T-helper 17 cell (primary cell): ENCODE measurements at regions not wholly inside any gene's neighbourhood (a gene's known extent, or its start where the extent isn't known, plus 50 kb on each side); places are given as distances from the start of the nearest gene placed in this dataset.

Experiments
- ATAC-seq: fragments of 150-1000 bp; cut with Tn5 transposase; 2 replicates; pipeline ENCODE4 v1.10.0; 2021; ENCODE audit warnings: mild to moderate bottlenecking, moderate library complexity
- DNase-seq, 3 donors: peaks; one replicate each; pipeline versions ENCODE4 v3.0.0 to v3.0.0-alpha.2; 2020 to 2021
- H3K9me3 ChIP-seq: one replicate; pipeline ENCODE4 v1.7.0; 2013; ENCODE audit warnings: low read length, mild to moderate bottlenecking; ENCODE audit not compliant: control insufficient read depth, poor library complexity, severe bottlenecking
- H3K27ac Mint-ChIP-seq: one replicate; pipeline ENCODE4 v1.8.0; 2022; ENCODE audit warnings: mild to moderate bottlenecking, moderate library complexity, mixed read lengths
- H3K27me3 Mint-ChIP-seq: one replicate; pipeline ENCODE4 v1.8.0; 2022; ENCODE audit warnings: mixed read lengths
- H3K36me3 Mint-ChIP-seq: one replicate; pipeline ENCODE4 v1.8.0; 2022; ENCODE audit warnings: low read depth, mixed read lengths
- H3K4me1 Mint-ChIP-seq: one replicate; pipeline ENCODE4 v1.8.0; 2022; ENCODE audit warnings: mild to moderate bottlenecking, mixed read lengths
- H3K4me3 Mint-ChIP-seq: one replicate; pipeline ENCODE4 v1.8.0; 2022; ENCODE audit warnings: mild to moderate bottlenecking, moderate library complexity, mixed read lengths

DNA sequence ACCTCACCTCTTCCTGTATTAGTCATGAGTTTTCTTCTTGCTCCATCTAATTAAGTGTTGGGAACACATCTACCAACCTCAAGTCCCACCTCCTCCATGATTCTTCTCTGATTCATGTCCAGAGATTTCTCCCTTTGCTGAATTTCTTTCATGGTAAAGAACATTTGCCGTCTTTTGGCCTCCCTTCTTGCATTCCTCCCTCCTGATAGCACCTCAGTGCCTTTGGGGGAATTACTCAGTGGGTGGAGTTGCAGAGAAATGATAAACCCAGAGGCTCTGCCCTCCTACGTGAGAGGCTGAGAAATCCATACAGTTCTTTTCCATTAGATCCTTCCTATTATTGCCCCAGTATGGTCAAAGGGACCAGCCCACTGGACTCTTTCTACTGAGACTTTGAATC, 651.9 kb downstream of the SLC4A3 start:
- Mint-ChIP-seq H3K36me3 (no peaks in the 10 kb centered on the region), H3K4me3 (no peak overlapping the region), H3K4me1 (no peaks in the 10 kb centered on the region), H3K27me3 (no peaks in the 10 kb centered on the region), H3K27ac (no peak overlapping the region)
- DNase-seq (no peak), ATAC-seq (no peak)
- no peaks in the 10 kb centered on the region for H3K9me3 ChIP-seq

DNA sequence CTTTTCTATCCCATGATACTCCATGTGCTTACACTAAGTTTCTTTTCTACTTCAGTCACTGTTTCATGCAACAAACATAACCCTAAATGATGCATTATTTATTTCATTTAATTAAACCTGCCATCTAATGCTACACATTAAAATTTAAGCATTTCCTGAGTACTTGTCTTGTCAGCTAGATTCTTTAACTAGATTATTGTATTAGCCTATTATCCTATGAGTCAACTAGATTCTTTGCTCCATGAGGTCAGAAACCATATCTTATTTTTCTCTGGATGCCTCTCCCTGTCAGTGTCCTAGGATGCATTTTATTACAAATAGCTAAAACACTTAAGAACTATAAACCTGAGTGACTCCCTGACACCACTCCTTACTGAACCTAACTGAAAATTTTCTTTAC, 652.4 kb downstream of the SLC4A3 start:
- Mint-ChIP-seq H3K4me3 (no peak overlapping the region), H3K27ac (no peak overlapping the region), H3K36me3 (no peaks in the 10 kb centered on the region), H3K27me3 (no peaks in the 10 kb centered on the region), H3K4me1 (no peaks in the 10 kb centered on the region)
- ATAC-seq (no peak), DNase-seq (no peak)
- H3K9me3 ChIP-seq: no peaks in the 10 kb centered on the region

DNA sequence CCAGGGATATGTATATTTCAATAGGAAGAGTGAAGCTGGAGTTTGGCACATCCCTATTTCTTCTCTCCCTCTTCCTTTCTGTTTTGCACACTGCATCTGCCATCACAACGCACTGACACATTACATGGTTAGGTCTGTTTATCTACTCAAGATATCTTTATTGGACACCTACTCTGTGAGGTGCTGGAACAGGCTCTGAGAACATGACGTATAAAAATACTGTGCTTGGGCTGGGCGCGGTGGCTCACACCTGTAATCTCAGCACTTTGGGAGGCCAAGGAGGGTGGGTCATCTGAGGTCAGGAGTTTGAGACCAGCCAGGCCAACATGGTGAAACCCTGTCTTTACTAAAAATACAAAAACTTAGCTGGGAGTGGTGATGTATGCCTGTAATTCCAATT, 653.3 kb downstream of the SLC4A3 start:
- no peaks in the 10 kb centered on the region for H3K4me1 Mint-ChIP-seq
- no peak overlapping the region for H3K27ac Mint-ChIP-seq
- no peaks in the 10 kb centered on the region for H3K36me3 Mint-ChIP-seq
- H3K27me3 Mint-ChIP-seq: no peaks in the 10 kb centered on the region
- no peak overlapping the region for H3K4me3 Mint-ChIP-seq
- ATAC-seq (no peak), DNase-seq (no peak)
- no peaks in the 10 kb centered on the region for H3K9me3 ChIP-seq

DNA sequence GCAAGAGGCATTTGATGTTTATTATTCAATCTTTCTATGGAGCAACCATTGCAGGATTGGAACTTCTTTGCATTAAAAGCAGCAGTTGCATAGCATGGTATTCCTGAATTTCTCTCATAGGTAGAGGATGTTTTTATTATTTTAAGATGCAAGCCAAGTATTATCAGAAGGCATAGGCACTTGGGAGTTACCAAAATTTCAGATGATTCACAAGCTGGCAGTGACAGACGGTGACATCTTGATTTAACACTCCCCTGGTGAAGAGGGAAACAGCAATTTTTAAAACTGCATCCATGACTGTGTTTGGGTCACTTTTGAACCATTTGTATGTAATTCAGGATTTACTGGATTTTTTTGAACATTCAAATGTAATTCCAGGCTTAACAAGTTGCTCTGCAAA, 654.3 kb downstream of the SLC4A3 start:
- Mint-ChIP-seq H3K4me1 (no peaks in the 10 kb centered on the region), H3K4me3 (no peak overlapping the region), H3K27me3 (no peaks in the 10 kb centered on the region), H3K27ac (no peak overlapping the region), H3K36me3 (no peaks in the 10 kb centered on the region)
- ATAC-seq: no peak
- no peaks in the 10 kb centered on the region for H3K9me3 ChIP-seq
- no peak for DNase-seq

DNA sequence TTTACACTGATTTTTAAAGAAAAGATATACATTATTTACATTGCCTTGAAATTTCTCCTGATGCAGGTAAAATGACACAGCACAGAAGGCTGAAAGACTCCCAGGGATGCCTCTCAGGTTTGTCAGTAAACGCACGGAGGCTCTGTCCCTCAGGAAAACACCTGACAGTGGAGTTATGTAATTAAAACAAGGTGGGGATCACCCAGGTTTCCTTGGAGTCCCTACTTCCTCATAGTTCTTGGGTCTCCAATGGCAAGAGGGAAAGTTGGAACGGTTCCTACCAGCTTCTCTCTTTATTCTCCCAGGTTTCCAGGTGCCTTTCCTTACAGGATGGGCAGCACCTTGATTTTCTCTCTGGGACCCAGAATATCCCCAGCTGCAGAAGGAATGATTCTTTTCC, 654.8 kb downstream of the SLC4A3 start:
- Mint-ChIP-seq H3K4me1 (no peaks in the 10 kb centered on the region), H3K27me3 (no peaks in the 10 kb centered on the region), H3K4me3 (no peak overlapping the region), H3K27ac (no peak overlapping the region), H3K36me3 (no peaks in the 10 kb centered on the region)
- DNase-seq: no peak
- ATAC-seq: no peak
- H3K9me3 ChIP-seq: no peaks in the 10 kb centered on the region

DNA sequence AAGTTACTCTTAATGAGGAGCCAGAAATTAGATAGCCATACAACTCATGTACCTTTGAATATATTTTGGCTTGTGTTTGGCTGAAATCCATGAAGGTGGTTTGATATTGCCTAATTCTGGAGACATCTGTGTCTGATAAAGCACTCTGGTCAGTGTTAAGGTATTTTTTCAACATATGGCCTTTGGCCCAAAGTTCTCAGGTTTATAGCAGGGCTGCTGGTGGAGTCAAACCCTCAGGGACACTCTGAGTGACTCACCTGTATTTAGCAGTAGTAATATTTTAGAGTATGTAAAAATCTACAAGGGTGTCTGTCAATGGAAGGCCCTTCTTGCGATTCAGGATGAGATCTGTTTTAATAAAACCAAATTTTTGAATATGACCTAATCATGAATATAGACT, 666.5 kb downstream of the SLC4A3 start:
- H3K36me3 Mint-ChIP-seq: no peaks in the 10 kb centered on the region
- H3K4me1 Mint-ChIP-seq: no peaks in the 10 kb centered on the region
- no peaks in the 10 kb centered on the region for H3K9me3 ChIP-seq
- no peaks in the 10 kb centered on the region for H3K27me3 Mint-ChIP-seq
- no peak overlapping the region for H3K4me3 Mint-ChIP-seq
- no peak overlapping the region for H3K27ac Mint-ChIP-seq
- ATAC-seq (no peak), DNase-seq (no peak)

DNA sequence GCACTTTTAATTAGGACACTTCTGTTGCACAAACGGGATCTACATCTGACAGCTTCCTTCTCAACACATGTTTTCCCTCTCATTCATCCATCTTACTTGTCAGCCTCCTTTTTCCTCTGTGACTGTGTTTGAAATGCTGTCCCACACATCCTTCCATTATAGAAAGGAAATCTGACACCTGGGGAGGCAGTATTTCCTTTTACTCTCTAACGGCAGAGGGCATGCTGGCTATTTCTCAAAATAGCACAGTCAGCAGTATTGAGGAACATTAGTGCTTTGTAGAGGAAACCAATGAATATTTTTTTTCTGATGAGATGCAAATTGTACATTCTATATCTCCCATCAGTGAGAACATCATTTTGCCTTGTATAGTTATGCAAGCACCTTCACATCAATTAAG, 668.7 kb downstream of the SLC4A3 start:
- ATAC-seq (no peak), DNase-seq (no peak)
- no peaks in the 10 kb centered on the region for H3K27me3 Mint-ChIP-seq
- H3K36me3 Mint-ChIP-seq: no peaks in the 10 kb centered on the region
- no peak overlapping the region for H3K27ac Mint-ChIP-seq
- H3K9me3 ChIP-seq: no peaks in the 10 kb centered on the region
- H3K4me1 Mint-ChIP-seq: no peaks in the 10 kb centered on the region
- no peak overlapping the region for H3K4me3 Mint-ChIP-seq

DNA sequence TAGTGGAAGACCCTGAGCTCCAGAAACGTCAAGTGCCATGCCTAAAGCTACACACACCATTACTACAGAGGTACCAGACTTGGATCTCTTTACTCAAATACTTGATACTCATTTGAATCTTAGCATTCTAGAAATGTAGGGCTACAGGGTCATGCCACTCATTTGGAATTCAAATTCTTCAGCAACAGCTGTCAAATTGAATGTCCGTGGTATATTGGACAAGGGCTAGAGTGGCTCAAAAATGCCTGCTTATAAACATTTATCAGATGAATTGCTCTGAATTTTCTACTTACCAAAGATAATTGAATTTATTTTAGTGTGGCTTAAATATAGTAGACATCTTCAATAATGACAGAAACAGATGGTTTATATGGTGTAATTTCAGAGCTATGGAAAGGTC, 669.7 kb downstream of the SLC4A3 start:
- H3K36me3 Mint-ChIP-seq: no peaks in the 10 kb centered on the region
- no peaks in the 10 kb centered on the region for H3K4me1 Mint-ChIP-seq
- no peaks in the 10 kb centered on the region for H3K27me3 Mint-ChIP-seq
- H3K4me3 Mint-ChIP-seq: no peak overlapping the region
- no peaks in the 10 kb centered on the region for H3K9me3 ChIP-seq
- no peak overlapping the region for H3K27ac Mint-ChIP-seq
- no peak for DNase-seq
- ATAC-seq: no peak

DNA sequence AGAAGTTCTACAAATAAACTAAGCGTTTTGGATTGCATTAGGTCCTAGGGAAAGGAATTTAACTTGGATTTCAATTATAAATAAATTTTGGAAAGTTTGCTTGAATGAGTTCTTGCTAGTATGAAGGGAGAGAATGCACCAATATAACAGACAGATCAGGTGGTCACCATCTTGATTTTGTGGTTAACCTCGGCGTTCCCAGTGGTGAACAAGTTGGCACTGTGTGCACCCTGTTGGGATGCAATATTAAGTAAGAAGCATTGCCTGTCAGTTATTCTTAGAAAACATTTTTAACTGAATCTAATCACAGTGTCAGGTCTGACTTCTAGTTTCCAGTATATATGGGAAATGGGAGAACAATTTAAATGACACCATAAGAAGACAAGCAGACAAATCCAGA, 673.4 kb downstream of the SLC4A3 start:
- H3K4me3 Mint-ChIP-seq: no peak overlapping the region
- ATAC-seq: no peak
- H3K9me3 ChIP-seq: no peaks in the 10 kb centered on the region
- H3K27ac Mint-ChIP-seq: no peak overlapping the region
- no peaks in the 10 kb centered on the region for H3K36me3 Mint-ChIP-seq
- no peak for DNase-seq
- no peaks in the 10 kb centered on the region for H3K4me1 Mint-ChIP-seq
- no peaks in the 10 kb centered on the region for H3K27me3 Mint-ChIP-seq

DNA sequence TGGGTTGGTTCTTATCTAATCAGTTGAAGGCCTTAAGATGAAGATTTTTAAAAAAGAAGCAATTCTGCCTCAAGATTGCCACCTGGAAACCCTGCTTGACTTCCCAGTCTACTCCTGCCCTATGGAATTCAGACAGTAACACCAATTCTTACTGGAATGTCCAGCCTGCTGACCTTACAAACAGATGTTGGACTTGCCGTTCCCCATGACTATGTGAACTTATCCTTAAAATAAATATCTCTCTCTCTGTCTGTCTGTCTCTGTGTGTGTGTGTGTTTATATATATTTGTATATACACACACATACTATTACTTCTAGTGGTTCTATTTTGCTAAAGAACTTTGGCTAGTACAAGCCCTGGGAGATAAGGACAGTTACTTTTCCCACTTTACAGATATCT, 675.3 kb downstream of the SLC4A3 start:
- DNase-seq (no peak), ATAC-seq (no peak)
- Mint-ChIP-seq H3K27me3 (no peaks in the 10 kb centered on the region), H3K36me3 (no peaks in the 10 kb centered on the region), H3K4me3 (no peak overlapping the region), H3K4me1 (no peaks in the 10 kb centered on the region), H3K27ac (no peak overlapping the region)
- H3K9me3 ChIP-seq: no peaks in the 10 kb centered on the region

DNA sequence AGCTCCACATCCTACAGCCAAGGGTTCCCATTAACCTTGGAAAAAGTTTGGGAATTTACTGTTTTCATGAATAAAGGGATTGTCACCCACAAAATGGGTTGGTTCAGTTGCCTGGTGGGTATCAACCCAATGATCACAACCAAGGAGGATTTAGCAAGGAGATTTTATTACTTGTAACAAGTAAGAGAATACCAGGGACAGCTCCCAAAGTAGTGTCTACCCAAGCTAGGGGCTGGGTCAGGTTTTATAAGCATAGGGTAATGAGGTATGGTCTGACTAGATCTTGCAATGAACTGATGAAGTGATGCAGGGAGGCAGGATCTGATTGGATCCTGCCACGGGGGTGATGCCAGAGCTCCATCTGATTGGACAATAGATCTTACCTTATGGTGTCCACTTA, 681.8 kb downstream of the SLC4A3 start:
- H3K9me3 ChIP-seq: no peaks in the 10 kb centered on the region
- H3K4me3 Mint-ChIP-seq: no peak overlapping the region
- DNase-seq (no peak), ATAC-seq (no peak)
- H3K36me3 Mint-ChIP-seq: no peaks in the 10 kb centered on the region
- no peaks in the 10 kb centered on the region for H3K27me3 Mint-ChIP-seq
- H3K27ac Mint-ChIP-seq: no peak overlapping the region
- no peaks in the 10 kb centered on the region for H3K4me1 Mint-ChIP-seq

DNA sequence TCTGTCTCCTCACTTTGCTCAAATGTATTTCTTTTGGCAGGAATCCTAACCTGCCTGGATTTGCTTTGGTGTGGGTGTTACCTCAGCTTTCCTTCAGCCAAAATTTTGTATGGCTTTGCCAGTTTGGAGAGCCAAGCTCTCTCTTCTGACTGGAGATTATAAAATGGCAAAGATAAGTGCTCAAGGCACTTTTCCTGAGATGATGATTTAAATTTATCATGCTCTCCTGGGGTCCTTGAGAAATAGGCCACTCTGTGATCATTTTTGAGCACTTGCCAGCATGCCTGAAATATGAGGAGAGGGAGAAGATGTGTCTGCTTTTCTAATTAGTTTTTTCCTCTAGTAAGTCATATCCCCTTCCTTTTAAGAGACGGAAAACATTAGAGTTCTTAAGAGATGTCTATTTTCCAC, 683.0 kb downstream of the SLC4A3 start:
- Mint-ChIP-seq H3K27ac (no peak overlapping the region), H3K36me3 (no peaks in the 10 kb centered on the region), H3K4me3 (no peak overlapping the region), H3K27me3 (no peaks in the 10 kb centered on the region), H3K4me1 (no peaks in the 10 kb centered on the region)
- DNase-seq (no peak), ATAC-seq (no peak)
- no peaks in the 10 kb centered on the region for H3K9me3 ChIP-seq

DNA sequence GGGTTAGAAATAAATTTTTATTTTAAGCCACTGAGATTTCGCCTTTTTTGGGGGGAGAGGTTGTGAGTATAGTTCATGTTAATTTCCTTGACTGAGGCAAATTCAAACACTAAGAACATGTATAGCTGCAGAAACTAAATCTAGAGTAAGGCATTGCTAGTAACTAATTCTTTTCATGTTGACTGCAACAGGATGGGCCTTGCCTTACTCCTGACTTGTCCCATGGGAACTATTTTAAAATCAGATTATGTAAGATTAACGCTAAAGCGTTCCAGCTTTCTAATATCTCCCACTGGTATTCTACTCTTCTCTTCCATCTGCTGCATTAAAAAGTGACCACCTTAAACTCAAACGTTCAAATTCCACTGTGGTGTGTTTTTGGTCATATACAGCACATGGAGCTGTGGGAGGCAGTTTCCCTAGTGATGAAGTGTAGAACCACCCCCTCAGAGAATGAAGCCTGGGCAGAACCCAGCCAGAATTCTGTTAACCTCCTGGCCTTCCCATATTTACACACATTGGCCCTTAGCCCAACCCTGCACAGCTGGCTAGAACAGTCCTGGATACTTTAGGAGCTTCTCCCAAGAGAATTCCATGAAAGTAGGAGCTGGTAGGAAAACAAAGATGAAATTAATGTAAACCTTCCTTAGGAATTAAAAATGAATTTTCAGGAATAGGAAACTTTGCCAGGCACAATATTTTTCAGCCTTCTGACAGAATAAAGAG, 687.8 kb downstream of the SLC4A3 start:
- Mint-ChIP-seq H3K4me1 (no peaks in the 10 kb centered on the region), H3K4me3 (no peak overlapping the region), H3K36me3 (no peaks in the 10 kb centered on the region), H3K27ac (no peak overlapping the region), H3K27me3 (no peaks in the 10 kb centered on the region)
- H3K9me3 ChIP-seq: no peaks in the 10 kb centered on the region
- ATAC-seq (no peak), DNase-seq (no peak)

DNA sequence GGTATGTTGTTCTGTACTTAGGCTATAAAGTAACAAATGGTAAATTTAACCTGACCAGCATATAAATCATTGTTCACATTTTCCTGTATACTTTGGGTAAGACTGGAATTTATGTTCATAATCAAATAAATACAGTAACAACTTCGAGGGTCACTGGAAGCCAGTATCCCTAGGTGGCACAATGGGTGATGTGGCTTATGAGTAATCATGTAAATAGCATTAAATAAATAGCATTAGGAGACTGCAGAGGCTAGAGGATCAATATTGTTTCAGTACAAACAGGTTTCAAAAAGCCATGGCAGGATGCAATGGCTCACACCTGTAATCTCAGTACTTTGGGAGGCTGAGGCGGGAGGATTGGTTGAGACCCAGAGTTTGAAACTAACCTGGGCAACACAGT, 690.6 kb downstream of the SLC4A3 start:
- H3K4me1 Mint-ChIP-seq: no peaks in the 10 kb centered on the region
- H3K4me3 Mint-ChIP-seq: no peak overlapping the region
- H3K27me3 Mint-ChIP-seq: no peaks in the 10 kb centered on the region
- DNase-seq (no peak), ATAC-seq (no peak)
- H3K36me3 Mint-ChIP-seq: no peaks in the 10 kb centered on the region
- H3K27ac Mint-ChIP-seq: no peak overlapping the region
- no peaks in the 10 kb centered on the region for H3K9me3 ChIP-seq
